Activated naive CD4-positive, alpha-beta T cell treated with anti-CD3 and anti-CD28 coated beads, Interleukin-2, amount 10 ng/mL, durations not matched to agents 7 days and 5 days (primary cell): ENCODE measurements at regions not wholly inside any gene's neighbourhood (a gene's known extent, or its start where the extent isn't known, plus 50 kb on each side); places are given as distances from the start of the nearest gene placed in this dataset.
"Not testable (repeated sequence)": the region's sequence is repeated elsewhere in the genome, so short reads cannot be mapped to it uniquely, and the experiment has no call there.

Source experiments
- CTCF ChIA-PET: fragments of 350-600 bp; sonication (Branson Sonifier 250); formaldehyde crosslinking; loops from one replicate; lab custom pipeline; 2021; ENCODE audit warnings: antibody characterized with exemption; lab: Charles Lee
- DNase-seq: peaks from one replicate; pipeline ENCODE4 v3.0.0-alpha.2; 2020
- H3K27ac Mint-ChIP-seq: one replicate; pipeline ENCODE4 v1.8.0; 2021; ENCODE audit warnings: mild to moderate bottlenecking, moderate library complexity, mixed read lengths
- H3K27me3 Mint-ChIP-seq: one replicate; pipeline ENCODE4 v1.8.0; 2021; ENCODE audit warnings: mild to moderate bottlenecking, mixed read lengths
- H3K36me3 Mint-ChIP-seq: one replicate; pipeline ENCODE4 v1.8.0; 2021; ENCODE audit warnings: mixed read lengths
- H3K4me1 Mint-ChIP-seq: one replicate; pipeline ENCODE4 v1.8.0; 2021; ENCODE audit warnings: mixed read lengths
- H3K4me3 Mint-ChIP-seq: one replicate; pipeline ENCODE4 v1.8.0; 2021; ENCODE audit warnings: mild to moderate bottlenecking, moderate library complexity, mixed read lengths
- H3K9me3 Mint-ChIP-seq: one replicate; pipeline ENCODE4 v1.8.0; 2021; ENCODE audit warnings: mixed read lengths

DNA sequence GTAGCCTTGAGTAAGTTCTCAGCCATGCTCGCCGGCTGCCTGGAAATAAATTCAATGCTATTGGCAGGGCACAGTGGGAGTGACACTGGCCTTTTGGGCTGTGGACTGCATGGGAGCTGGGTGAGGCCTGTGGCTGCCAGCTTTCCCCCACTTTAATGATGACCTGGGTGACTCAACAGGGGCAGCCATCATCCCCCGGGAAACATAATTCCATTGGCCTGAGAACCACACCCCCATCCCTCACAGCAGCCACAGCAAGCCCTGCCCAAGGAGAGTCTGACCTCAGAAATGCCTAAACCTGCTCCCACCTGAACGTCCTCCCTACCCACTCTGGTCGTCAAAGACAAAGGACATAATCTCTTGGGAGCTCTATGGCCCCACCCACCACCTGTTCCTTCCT lies 384.0 kb downstream of the LTN1 start:
- Mint-ChIP-seq H3K27ac (no peak overlapping the region), H3K4me3 (no peak overlapping the region)
- CTCF ChIA-PET = interaction anchor here (1.3 kb wide), 1 partner anchor 137 kb away, joined by 3 read pairs; no protein-coding TSS in a partner anchor

DNA sequence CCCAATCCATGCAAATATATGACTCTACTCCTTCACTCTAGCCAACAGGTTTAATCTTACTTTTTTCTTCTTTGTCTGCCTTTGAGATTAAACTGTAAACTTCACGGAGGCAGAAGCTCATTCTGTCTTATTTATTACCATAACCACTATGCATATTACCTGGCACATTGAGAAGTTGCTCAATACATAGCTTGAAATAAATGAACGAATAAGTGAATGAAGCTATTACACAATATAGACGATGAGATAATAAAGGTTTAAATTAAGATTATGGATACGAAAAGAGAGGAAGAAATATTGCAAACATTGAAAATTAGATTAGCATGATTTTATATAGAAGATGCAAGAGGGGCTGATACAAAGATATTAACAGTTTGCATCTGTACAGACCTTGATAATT lies 385.1 kb downstream of the LTN1 start:
- Mint-ChIP-seq H3K4me3 (no peak overlapping the region), H3K27me3 (no peaks in the 10 kb centered on the region), H3K9me3 (peaks cover 29% of the 10 kb centered on the region), H3K4me1 (peaks cover 32% of the 10 kb centered on the region), H3K27ac (no peak overlapping the region), H3K36me3 (peaks cover 25% of the 10 kb centered on the region)
- no peak for DNase-seq
- CTCF ChIA-PET = no interaction called here

More for the DNA sequence above, 384.0 kb downstream of the LTN1 start:
- H3K4me1 Mint-ChIP-seq = peaks cover 30% of the 10 kb centered on the region
- no peaks in the 10 kb centered on the region for H3K27me3 Mint-ChIP-seq
- peaks cover 24% of the 10 kb centered on the region for H3K9me3 Mint-ChIP-seq
- H3K36me3 Mint-ChIP-seq = peaks cover 25% of the 10 kb centered on the region
- DNase-seq = no peak

DNA sequence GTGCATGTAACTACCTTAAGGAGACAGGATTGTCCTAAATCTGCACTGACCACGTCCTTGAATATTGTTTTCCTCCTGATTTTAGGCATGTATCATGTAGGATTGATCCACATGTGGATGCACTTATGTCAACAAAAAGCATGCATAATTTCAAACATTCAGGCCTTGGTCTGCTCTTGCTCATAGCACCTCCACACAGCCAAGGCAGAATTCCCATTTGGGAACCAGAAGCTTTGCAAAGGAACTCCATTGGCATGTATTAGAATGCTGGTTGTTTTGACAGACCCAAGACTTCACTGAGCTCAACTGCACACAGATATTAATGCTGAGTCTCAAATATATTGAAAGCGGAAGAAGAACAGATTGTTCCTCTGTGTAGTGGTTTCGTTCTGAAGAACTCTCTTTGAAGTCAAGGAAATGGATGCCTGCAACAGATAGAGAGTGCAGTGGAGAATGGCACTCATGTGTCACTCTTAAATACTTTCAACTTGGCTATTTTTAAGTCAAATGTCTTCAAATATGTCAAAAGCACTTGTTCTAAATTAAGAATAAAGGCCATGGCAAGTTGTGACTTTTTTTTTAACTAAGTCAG lies 387.6 kb downstream of the LTN1 start:
- H3K27ac Mint-ChIP-seq = peak overlapping the region; percentile 72
- H3K4me3 Mint-ChIP-seq = no peak overlapping the region
- H3K9me3 Mint-ChIP-seq = peaks cover 43% of the 10 kb centered on the region
- H3K4me1 Mint-ChIP-seq = peaks cover 32% of the 10 kb centered on the region
- peaks cover 34% of the 10 kb centered on the region for H3K36me3 Mint-ChIP-seq
- CTCF ChIA-PET = interaction anchor here (0.6 to 1.0 kb wide), 2 partner anchors 12 to 141 kb away, joined by 3 to 4 read pairs; no protein-coding TSS in a partner anchor
- H3K27me3 Mint-ChIP-seq = no peaks in the 10 kb centered on the region
- DNase-seq = peak; percentile 24

DNA sequence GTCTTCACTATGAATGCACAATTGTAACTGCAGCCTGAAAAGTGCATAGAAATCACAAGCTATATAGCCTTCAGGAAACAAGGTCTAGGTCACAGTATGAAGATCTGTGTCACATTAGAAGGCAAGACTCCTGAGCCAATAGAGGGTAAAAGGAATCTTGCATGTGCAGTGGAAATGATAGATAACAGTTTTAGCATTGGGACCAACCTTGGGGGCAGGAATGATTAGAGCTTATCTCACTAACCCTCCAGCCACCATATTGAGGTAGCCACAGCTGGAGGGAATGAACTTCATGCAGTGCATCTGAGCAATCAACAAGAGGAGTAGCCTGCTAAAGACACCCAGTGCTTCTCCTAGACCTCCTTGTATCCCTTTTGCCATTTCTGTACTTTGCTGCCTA lies 390.1 kb downstream of the LTN1 start:
- H3K27me3 Mint-ChIP-seq = no peaks in the 10 kb centered on the region
- no peak overlapping the region for H3K27ac Mint-ChIP-seq
- CTCF ChIA-PET = no interaction called here
- peaks cover 53% of the 10 kb centered on the region for H3K9me3 Mint-ChIP-seq
- H3K4me1 Mint-ChIP-seq = peaks cover 25% of the 10 kb centered on the region
- H3K36me3 Mint-ChIP-seq = peaks cover 26% of the 10 kb centered on the region
- no peak overlapping the region for H3K4me3 Mint-ChIP-seq
- no peak for DNase-seq

GRCh38 chr21:28598214-28598613 lies 394.5 kb downstream of the LTN1 start:
- CTCF ChIA-PET = no interaction called here
- no peak overlapping the region for H3K27ac Mint-ChIP-seq
- H3K27me3 Mint-ChIP-seq = no peaks in the 10 kb centered on the region

GRCh38 chr21:28592205-28592865 lies 400.3 kb downstream of the LTN1 start:
- peaks cover 1% of the 10 kb centered on the region for H3K36me3 Mint-ChIP-seq
- no peaks in the 10 kb centered on the region for H3K4me1 Mint-ChIP-seq
- H3K4me3 Mint-ChIP-seq = no peak overlapping the region
- no peak overlapping the region for H3K27ac Mint-ChIP-seq
- no peaks in the 10 kb centered on the region for H3K9me3 Mint-ChIP-seq
- H3K27me3 Mint-ChIP-seq = no peaks in the 10 kb centered on the region
- CTCF ChIA-PET = no interaction called here
- DNase-seq = no peak

More at GRCh38 chr21:28598214-28598613, 394.5 kb downstream of the LTN1 start:
- H3K4me1 Mint-ChIP-seq = no peaks in the 10 kb centered on the region
- no peak for DNase-seq
- H3K4me3 Mint-ChIP-seq = no peak overlapping the region
- peaks cover 36% of the 10 kb centered on the region for H3K9me3 Mint-ChIP-seq
- H3K36me3 Mint-ChIP-seq = peaks cover 9% of the 10 kb centered on the region

DNA sequence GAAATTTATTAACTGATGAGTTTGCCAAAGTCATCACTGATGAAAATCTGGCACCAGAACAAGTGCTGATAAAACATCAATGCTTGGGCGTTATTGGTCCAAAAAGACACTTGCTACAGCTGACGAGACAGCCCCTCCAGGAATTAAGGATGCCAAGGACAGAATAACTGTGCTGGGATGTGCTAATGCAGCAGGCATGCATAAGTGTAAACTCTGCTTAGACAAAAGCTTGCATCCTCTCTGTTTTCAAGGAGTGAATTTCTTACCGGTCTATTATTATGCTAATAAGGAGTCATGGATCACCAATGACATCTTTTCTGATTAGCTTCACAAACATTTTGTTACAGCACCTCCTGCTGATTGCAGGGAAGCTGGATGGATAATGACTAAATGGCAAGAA lies 402.0 kb downstream of the LTN1 start:
- CTCF ChIA-PET = no interaction called here
- H3K4me3 Mint-ChIP-seq = no peak overlapping the region
- no peak for DNase-seq
- no peaks in the 10 kb centered on the region for H3K4me1 Mint-ChIP-seq
- no peak overlapping the region for H3K27ac Mint-ChIP-seq
- H3K9me3 Mint-ChIP-seq = no peaks in the 10 kb centered on the region
- peaks cover 1% of the 10 kb centered on the region for H3K36me3 Mint-ChIP-seq
- no peaks in the 10 kb centered on the region for H3K27me3 Mint-ChIP-seq

GRCh38 chr21:28590026-28590425 lies 402.7 kb downstream of the LTN1 start:
- no peaks in the 10 kb centered on the region for H3K27me3 Mint-ChIP-seq
- no peak overlapping the region for H3K27ac Mint-ChIP-seq
- H3K9me3 Mint-ChIP-seq = no peaks in the 10 kb centered on the region
- CTCF ChIA-PET = no interaction called here
- H3K4me3 Mint-ChIP-seq = no peak overlapping the region
- H3K4me1 Mint-ChIP-seq = no peaks in the 10 kb centered on the region
- peaks cover 1% of the 10 kb centered on the region for H3K36me3 Mint-ChIP-seq
- DNase-seq = no peak

DNA sequence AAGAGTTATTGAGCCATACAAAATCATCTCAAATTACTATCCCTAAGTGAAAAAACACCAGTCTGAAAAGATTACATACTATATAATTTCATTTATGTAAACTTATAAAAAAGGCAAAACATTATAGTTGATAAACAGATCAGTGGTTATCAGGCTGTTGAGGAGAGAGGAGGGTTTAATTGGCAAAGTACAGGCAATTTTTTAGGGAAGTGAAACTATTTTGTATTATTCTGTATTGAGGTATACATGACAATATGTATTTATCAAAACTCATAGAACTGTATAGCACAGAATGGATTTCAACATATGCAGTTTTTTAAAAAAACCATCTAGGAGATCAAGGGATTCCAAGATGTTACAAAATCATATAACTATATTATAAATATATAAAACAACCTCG lies 403.7 kb downstream of the LTN1 start:
- H3K9me3 Mint-ChIP-seq = no peaks in the 10 kb centered on the region

DNA sequence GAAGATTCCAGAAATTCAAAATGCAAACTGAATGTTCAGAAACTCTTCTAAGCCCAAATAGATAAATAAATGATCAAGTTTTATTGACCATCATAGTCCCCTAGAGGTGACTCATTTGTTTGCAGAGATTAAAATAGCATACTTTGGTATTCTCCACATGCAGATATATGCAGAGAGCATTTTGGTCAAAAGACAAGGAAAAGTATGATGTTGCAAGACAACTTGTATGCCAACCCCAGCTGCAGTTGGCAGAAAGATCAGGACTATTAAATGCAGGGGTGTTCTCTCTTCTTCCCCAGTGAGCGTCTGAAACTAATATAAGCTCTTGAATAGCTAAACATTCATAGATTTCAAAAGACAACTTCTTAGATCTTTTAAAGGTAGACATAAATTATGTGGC lies 404.9 kb downstream of the LTN1 start:
- peaks cover 1% of the 10 kb centered on the region for H3K36me3 Mint-ChIP-seq
- no peak overlapping the region for H3K27ac Mint-ChIP-seq
- H3K27me3 Mint-ChIP-seq = no peaks in the 10 kb centered on the region
- CTCF ChIA-PET = no interaction called here
- no peaks in the 10 kb centered on the region for H3K4me1 Mint-ChIP-seq
- no peaks in the 10 kb centered on the region for H3K9me3 Mint-ChIP-seq
- H3K4me3 Mint-ChIP-seq = no peak overlapping the region
- DNase-seq = no peak

More for the DNA sequence above, 403.7 kb downstream of the LTN1 start:
- H3K36me3 Mint-ChIP-seq = peaks cover 1% of the 10 kb centered on the region
- CTCF ChIA-PET = no interaction called here
- no peaks in the 10 kb centered on the region for H3K4me1 Mint-ChIP-seq
- H3K4me3 Mint-ChIP-seq = no peak overlapping the region
- H3K27ac Mint-ChIP-seq = no peak overlapping the region
- no peaks in the 10 kb centered on the region for H3K27me3 Mint-ChIP-seq
- no peak for DNase-seq

DNA sequence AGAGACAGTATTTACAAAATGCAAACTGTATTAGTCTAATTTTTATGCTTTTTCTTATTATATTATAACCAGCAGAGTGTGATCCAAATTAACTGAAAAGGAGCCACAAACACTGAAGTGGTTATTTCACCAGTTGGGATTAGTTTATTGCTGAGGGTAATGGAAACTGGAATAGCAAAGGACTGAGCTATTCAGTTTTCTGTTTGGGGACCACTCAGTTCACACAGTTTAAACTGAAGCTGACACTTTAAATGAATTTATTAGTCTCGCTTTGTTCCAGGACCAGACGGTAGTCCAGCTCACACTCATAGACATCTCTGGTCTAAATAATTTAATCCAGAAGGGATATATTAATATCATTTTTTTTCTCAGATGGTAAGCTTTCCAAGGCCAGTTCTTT lies 410.7 kb downstream of the LTN1 start:
- CTCF ChIA-PET = no interaction called here

GRCh38 chr21:28581311-28581731 lies 411.4 kb downstream of the LTN1 start:
- H3K9me3 Mint-ChIP-seq, DNase-seq, CTCF ChIA-PET, H3K4me1 Mint-ChIP-seq, H3K4me3 Mint-ChIP-seq, H3K27ac Mint-ChIP-seq, H3K27me3 Mint-ChIP-seq, H3K36me3 Mint-ChIP-seq: not testable (repeated sequence)

More for the DNA sequence above, 410.7 kb downstream of the LTN1 start:
- Mint-ChIP-seq H3K4me3 (no peak overlapping the region), H3K27ac (no peak overlapping the region), H3K36me3 (no peaks in the 10 kb centered on the region), H3K4me1 (no peaks in the 10 kb centered on the region), H3K9me3 (no peaks in the 10 kb centered on the region), H3K27me3 (no peaks in the 10 kb centered on the region)
- DNase-seq = no peak

DNA sequence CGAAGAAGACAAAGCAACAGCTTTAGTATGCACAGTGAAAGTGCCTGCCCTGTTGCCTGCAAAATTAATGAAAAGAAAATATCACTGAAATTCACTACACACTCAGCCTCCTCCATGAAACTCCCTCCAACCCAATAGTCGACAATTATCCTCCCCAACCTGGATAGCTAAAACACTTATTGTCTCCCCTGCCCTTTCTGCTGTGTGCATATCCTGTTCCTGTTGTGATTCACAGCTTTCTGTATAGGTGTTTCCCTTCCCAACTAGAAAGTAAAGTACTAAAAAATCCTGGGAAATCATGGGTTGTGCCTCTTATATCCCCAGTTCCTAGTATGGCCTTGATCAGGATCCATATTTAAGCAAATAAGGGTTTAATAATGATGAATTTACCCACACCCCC lies 412.1 kb downstream of the LTN1 start:
- no peaks in the 10 kb centered on the region for H3K27me3 Mint-ChIP-seq
- H3K4me3 Mint-ChIP-seq = no peak overlapping the region
- CTCF ChIA-PET = no interaction called here
- H3K36me3 Mint-ChIP-seq = no peaks in the 10 kb centered on the region
- H3K27ac Mint-ChIP-seq = no peak overlapping the region
- no peak for DNase-seq
- H3K4me1 Mint-ChIP-seq = no peaks in the 10 kb centered on the region
- H3K9me3 Mint-ChIP-seq = no peaks in the 10 kb centered on the region

- no peaks in the 10 kb centered on the region for H3K9me3 Mint-ChIP-seq
- no peaks in the 10 kb centered on the region for H3K27me3 Mint-ChIP-seq
- CTCF ChIA-PET = no interaction called here
- H3K36me3 Mint-ChIP-seq = no peaks in the 10 kb centered on the region
- no peak overlapping the region for H3K27ac Mint-ChIP-seq
- no peak overlapping the region for H3K4me3 Mint-ChIP-seq
- no peak for DNase-seq
- no peaks in the 10 kb centered on the region for H3K4me1 Mint-ChIP-seq
Observed at GRCh38 chr21:28579986-28580550, 412.6 kb downstream of the LTN1 start.

GRCh38 chr21:28568692-28569091 lies 424.0 kb downstream of the LTN1 start:
- Mint-ChIP-seq H3K9me3 (peaks cover 8% of the 10 kb centered on the region), H3K4me1 (no peaks in the 10 kb centered on the region), H3K4me3 (no peak overlapping the region), H3K27me3 (no peaks in the 10 kb centered on the region), H3K36me3 (no peaks in the 10 kb centered on the region), H3K27ac (no peak overlapping the region)
- CTCF ChIA-PET = no interaction called here
- DNase-seq = no peak
